DOHH2 (cell line): ENCODE measurements at regions not wholly inside any gene's neighbourhood (a gene's known extent, or its start where the extent isn't known, plus 50 kb on each side); places are given as distances from the start of the nearest gene placed in this dataset.
"Not testable (repeated sequence)": the region's sequence is repeated elsewhere in the genome, so short reads cannot be mapped to it uniquely, and the experiment has no call there.

Source experiments
- H3F3A ChIP-seq: fragments of 200-600 bp; sonication (generic), shearing (Covaris generic); 2 replicates; pipeline ENCODE4 v1.6.0; 2016; ENCODE audit warnings: antibody characterized with exemption, mild to moderate bottlenecking; ENCODE audit not compliant: control insufficient read depth, insufficient read depth
- H3K27ac ChIP-seq: fragments of 200-600 bp; sonication (generic); 2 replicates; pipeline ENCODE4 v1.5.1; 2014; ENCODE audit warnings: low read depth, mild to moderate bottlenecking, low read length, moderate library complexity
- H3K27me3 ChIP-seq: fragments of 200-600 bp; sonication (generic); 2 replicates; pipeline ENCODE4 v1.6.1; 2014; ENCODE audit warnings: mild to moderate bottlenecking, low read length, mixed read lengths; ENCODE audit not compliant: control insufficient read depth
- H3K36me3 ChIP-seq: fragments of 200-600 bp; sonication (generic); 2 replicates; pipeline ENCODE4 v1.6.1; 2014; ENCODE audit warnings: mild to moderate bottlenecking, low read length, moderate library complexity, mixed read lengths; ENCODE audit not compliant: control insufficient read depth
- H3K4me1 ChIP-seq: fragments of 200-600 bp; sonication (generic); 2 replicates; pipeline ENCODE4 v1.6.1; 2014; ENCODE audit warnings: mild to moderate bottlenecking, low read length, mixed read lengths; ENCODE audit not compliant: control insufficient read depth
- H3K4me2 ChIP-seq: fragments of 200-600 bp; sonication (generic); 2 replicates; pipeline ENCODE4 v1.6.0; 2014; ENCODE audit warnings: mild to moderate bottlenecking, low read length, moderate library complexity
- H3K4me3 ChIP-seq: fragments of 200-600 bp; sonication (generic); 2 replicates; pipeline ENCODE4 v1.5.1; 2014; ENCODE audit warnings: mild to moderate bottlenecking, low read length, mixed read lengths
- H3K79me2 ChIP-seq: fragments of 200-600 bp; sonication (generic); 2 replicates; pipeline ENCODE4 v1.6.1; 2014; ENCODE audit warnings: mild to moderate bottlenecking, low read length, mixed read lengths; ENCODE audit not compliant: control insufficient read depth
- H3K9me2 ChIP-seq: fragments of 200-600 bp; sonication (generic); replicated peaks from 2 replicates; pipeline ENCODE4 v1.6.1; 2014; ENCODE audit warnings: mild to moderate bottlenecking, low read length, mixed read lengths; ENCODE audit not compliant: control insufficient read depth
- H3K9me3 ChIP-seq: fragments of 200-600 bp; sonication (generic); 2 replicates; pipeline ENCODE4 v1.6.1; 2014; ENCODE audit warnings: antibody characterized with exemption, low read length, mixed read lengths; ENCODE audit not compliant: control insufficient read depth, insufficient read depth
- H4K20me1 ChIP-seq: fragments of 200-600 bp; sonication (generic); 2 replicates; pipeline ENCODE4 v1.6.0; 2014; ENCODE audit warnings: low read depth, mild to moderate bottlenecking, antibody characterized with exemption, low read length, moderate library complexity; ENCODE audit not compliant: control insufficient read depth, insufficient read depth
- CTCF ChIP-seq: fragments of 200-600 bp; sonication (generic); IDR thresholded peaks from one replicate; pipeline ENCODE4 v1.5.1; 2014; ENCODE audit warnings: antibody characterized with exemption, mild to moderate bottlenecking, low read depth, low read length; ENCODE audit not compliant: poor library complexity, severe bottlenecking
- EZH2phosphoT487 ChIP-seq: fragments of 200-600 bp; sonication (generic); IDR thresholded peaks from 2 replicates; pipeline ENCODE4 v1.6.1; 2017; ENCODE audit warnings: borderline replicate concordance, mild to moderate bottlenecking, antibody characterized with exemption, low read length, moderate library complexity, mixed read lengths

- H3K27ac ChIP-seq: no peak overlapping the region
- no peaks in the 10 kb centered on the region; the same call in 1 of the 2 replicates for H3K27me3 ChIP-seq
- H3K9me3 ChIP-seq: no peaks in the 10 kb centered on the region
- no peak overlapping the region for H3K4me3 ChIP-seq
- H4K20me1 ChIP-seq: no peaks in the 10 kb centered on the region
- H3K4me1 ChIP-seq: no peaks in the 10 kb centered on the region
- H3K4me2 ChIP-seq: no peak overlapping the region
- no peaks in the 10 kb centered on the region for H3K9me2 ChIP-seq
- TF ChIP-seq CTCF (no peak), EZH2phosphoT487 (no peak)
- no peaks in the 10 kb centered on the region for H3K36me3 ChIP-seq
- no peaks in the 10 kb centered on the region for H3F3A ChIP-seq
- H3K79me2 ChIP-seq: no peaks in the 10 kb centered on the region
Observed at GRCh38 chr2:180778291-180778690, 202.1 kb upstream of the UBE2E3 start.

DNA sequence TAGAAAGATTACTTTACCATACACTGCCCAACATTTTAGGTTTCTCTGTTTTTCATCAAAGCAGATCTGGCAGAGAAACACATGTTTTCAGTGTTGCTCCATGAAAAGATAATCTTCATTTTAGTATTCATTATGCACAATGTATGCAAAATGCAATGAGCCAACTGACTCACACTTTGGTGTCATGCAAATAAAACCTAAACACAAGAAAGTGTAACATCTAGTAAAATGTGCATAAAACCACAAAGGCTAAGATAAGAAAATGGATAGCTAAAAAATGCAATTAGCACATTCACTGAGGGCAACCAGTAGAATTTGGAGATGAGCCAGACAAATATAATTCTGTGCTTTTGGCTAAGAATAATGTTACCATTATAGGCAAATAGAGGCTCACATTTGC is 203.5 kb upstream of the UBE2E3 start:
- Histone ChIP-seq H3K9me2 (no peaks in the 10 kb centered on the region), H3K36me3 (no peaks in the 10 kb centered on the region), H3K4me1 (no peaks in the 10 kb centered on the region), H3K79me2 (no peaks in the 10 kb centered on the region), H4K20me1 (no peaks in the 10 kb centered on the region), H3K4me3 (no peak overlapping the region), H3K9me3 (no peaks in the 10 kb centered on the region), H3F3A (no peaks in the 10 kb centered on the region), H3K27me3 (no peaks in the 10 kb centered on the region; the same call in 1 of the 2 replicates), H3K4me2 (no peak overlapping the region), H3K27ac (no peak overlapping the region)
- TF ChIP-seq CTCF (no peak), EZH2phosphoT487 (no peak)

DNA sequence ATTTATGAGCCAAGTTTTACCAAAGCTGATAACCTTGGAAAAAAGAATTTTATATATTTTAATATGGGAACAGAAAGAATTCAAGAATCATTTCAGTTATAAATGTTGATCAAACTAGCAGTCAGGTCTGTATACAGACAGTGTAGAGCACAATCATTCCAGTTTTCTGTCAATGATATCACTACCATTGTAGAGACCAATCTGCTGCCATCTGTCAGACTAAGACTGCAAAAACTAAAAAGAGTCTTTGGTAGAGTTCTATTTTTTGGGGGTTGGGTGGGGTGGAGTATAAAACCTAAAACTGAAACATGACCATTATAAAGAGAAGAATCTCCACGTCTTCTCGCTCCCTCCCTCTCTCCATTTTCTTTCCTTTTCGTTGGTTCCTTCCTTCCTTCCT is 204.7 kb upstream of the UBE2E3 start:
- Histone ChIP-seq H3K27me3 (no peaks in the 10 kb centered on the region; the same call in 1 of the 2 replicates), H3K9me3 (no peaks in the 10 kb centered on the region), H3K4me1 (no peaks in the 10 kb centered on the region), H4K20me1 (no peaks in the 10 kb centered on the region), H3K36me3 (no peaks in the 10 kb centered on the region), H3K79me2 (no peaks in the 10 kb centered on the region), H3K27ac (no peak overlapping the region), H3K4me2 (no peak overlapping the region), H3F3A (no peaks in the 10 kb centered on the region), H3K9me2 (no peaks in the 10 kb centered on the region), H3K4me3 (no peak overlapping the region)
- TF ChIP-seq EZH2phosphoT487: no peak
- no peak for TF ChIP-seq CTCF

GRCh38 chr2:180765316-180765715 is 215.1 kb upstream of the UBE2E3 start:
- H3K4me2 ChIP-seq, H4K20me1 ChIP-seq, H3K27me3 ChIP-seq, H3K9me3 ChIP-seq, H3K4me3 ChIP-seq, H3K36me3 ChIP-seq, H3K9me2 ChIP-seq, H3K79me2 ChIP-seq, H3K27ac ChIP-seq, H3F3A ChIP-seq, H3K4me1 ChIP-seq: not testable (repeated sequence)
